HT-29 (cell line): ENCODE measurements at regions not wholly inside any gene's neighbourhood (a gene's known extent, or its start where the extent isn't known, plus 50 kb on each side); places are given as distances from the start of the nearest gene placed in this dataset.
A peak's percentile ranks its signal among the peaks of the same experiment; 100 is the strongest.

Source experiments
- DNase-seq: peaks from one replicate; pipeline ENCODE4 v3.0.0-alpha.2; 2015; ENCODE audit warnings: low spot score

- no peak for DNase-seq
These were observed 79.0 kb upstream of the TCF7L2 start for GRCh38 chr10:112871021-112871420.

DNA sequence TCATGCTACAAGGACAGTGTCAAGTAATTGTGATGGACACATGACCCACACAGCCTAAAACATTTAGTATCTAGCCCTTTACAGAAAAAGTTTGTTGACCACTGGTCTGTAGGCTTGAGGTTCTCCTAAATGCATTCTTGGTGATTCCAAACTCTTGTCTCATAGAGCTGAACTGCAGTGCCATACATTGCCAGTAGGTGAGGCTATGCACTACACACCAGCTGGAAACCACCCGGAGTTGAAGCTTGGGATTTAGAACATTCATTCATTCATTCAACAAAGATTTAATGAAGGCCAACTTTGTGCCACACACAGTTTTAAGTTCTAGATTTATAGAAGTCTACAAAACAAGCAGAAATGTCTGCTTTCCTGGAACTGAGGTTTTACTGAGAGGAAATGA, 77.3 kb upstream of the TCF7L2 start:
- DNase-seq, result peak; percentile 29

- DNase-seq, result no peak
These were observed 76.5 kb upstream of the TCF7L2 start for GRCh38 chr10:112873541-112873940.

DNA sequence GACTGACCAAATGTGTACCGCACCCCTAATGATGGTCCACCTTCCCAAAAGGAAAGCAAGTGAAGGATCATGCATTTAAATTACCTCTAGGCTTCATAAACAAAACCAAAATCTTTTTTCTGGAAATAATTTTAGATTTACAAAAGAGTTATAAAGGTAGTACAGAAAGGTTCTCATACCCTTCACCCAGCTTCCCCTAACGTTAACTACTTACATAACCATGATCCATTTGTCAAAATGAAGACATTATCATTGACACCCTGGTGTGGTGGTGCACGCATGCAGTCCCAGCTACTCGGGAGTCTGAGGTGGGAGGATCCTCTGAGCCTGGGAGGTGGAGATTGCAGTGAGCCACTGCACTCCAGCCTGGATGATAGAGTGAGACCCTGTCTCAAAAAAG, 75.1 kb upstream of the TCF7L2 start:
- no peak for DNase-seq

GRCh38 chr10:112875476-112876267, 74.4 kb upstream of the TCF7L2 start:
- DNase-seq, result peak; percentile 64

- DNase-seq, result no peak
These were observed 69.2 kb upstream of the TCF7L2 start for GRCh38 chr10:112880633-112881530.

DNA sequence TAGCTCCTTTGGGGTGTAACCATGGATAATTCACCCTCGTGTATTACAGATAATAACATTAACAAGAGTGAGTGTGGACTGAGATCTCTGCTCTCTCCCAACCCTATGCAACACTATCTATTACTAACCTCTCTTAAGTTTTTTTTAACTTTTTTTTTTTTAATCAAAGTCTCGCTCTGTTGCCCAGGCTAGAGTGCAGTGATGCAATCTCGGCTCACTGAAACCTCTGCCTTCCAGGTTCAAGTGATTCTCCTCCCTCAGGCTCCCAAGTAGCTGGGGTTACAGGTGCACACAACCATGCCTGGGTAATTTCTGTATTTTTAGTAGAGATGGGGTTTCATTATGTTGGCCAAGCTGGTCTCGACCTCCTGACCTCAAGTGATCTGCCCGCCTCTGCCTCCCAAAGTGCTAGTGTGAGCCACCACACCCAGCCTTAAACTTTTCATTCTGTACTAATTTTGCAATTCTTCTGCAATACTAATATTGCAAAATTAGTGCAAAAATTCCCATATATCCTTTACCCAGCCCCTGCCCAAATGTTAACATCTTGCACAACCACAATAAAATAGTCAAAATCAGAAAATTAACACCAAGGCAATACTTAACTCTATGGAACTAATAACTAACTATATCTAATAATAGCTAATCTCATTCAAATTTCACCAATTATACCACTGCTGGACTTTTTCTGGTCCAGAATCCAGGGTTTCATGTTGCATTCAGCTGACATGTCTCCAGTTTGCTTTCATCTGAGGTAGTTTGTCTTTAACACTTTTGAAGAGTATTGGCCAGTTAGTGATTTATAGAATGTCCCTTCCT, 66.5 kb upstream of the TCF7L2 start:
- DNase-seq, result no peak

- DNase-seq, result no peak
These were observed 65.9 kb upstream of the TCF7L2 start for GRCh38 chr10:112884179-112884504.

DNA sequence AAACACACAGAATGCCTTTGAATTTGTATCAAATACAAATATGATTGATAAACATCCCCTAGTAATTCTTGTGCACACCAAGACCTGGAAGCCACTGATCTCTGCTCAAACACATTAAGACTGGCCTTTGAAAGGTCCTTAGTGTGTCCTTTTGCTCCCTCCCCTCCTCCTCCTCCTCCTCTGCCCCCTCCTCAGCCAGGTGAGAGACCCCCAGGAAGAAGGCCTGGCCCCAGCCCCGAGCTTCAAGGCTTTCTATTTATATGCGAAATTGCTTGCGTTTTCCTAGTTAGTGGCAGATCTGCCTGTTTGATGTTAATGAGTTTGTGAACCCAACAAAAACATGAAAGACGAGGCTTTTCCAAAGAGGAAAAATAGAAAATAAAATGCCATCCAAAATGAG, 63.6 kb upstream of the TCF7L2 start:
- DNase-seq, result no peak

DNA sequence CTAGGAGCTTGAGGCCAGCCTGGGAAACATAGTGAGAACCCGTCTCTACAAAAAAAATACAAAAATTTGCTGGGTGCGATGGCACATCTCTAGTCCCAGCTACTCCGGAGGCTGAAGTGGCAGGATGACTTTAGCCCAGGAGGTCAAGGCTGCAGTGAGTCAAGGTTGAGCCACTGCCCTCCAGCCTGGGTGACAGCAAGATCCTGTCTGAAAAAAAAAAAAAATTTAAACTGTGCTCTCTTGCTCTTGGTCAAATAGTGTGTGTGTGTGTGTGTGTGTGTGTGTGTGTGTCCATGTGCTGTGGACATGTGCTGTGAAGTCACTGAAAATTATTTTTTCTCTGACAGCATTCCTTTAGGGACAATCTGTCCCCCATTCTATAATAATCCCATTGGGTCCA, 62.1 kb upstream of the TCF7L2 start:
- DNase-seq, result no peak

DNA sequence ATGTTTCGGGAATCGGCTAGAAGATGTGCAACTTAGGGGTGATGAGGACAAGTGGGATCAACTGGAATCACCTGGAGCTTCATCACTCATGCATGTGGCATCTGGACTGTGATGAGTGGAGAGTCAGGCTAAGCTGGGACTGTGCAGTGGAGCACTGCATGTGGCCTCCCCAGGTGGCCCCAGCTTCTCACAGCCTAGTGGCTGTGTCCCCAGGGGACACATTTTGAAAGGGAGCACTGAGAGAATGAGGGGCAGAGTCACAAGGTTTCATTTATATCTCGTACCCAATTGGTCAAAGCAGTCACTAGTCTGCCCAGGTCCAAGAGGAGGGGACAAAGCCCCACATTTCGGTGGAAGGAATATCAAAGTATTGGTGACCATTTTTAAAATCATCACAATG, 54.8 kb upstream of the TCF7L2 start:
- DNase-seq, result no peak

DNA sequence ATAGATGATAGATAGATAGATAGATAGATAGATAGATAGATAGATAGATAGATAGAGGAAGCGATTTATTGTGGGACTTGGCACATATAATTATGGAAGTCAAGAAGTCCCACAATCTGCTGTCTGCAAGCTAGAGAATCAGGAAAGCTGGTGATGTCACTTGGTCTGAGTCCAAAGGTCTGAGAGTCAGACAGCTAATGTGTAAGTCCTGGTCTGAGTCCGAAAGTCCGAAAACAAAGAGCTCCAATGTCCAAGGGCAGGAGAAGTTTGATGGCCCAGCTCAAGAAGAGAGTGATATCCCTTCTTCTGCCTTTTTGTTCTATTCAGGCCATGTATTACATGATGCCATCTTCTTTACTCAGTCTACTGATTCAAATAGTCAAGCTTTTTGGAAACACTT, 53.8 kb upstream of the TCF7L2 start:
- no peak for DNase-seq

DNA sequence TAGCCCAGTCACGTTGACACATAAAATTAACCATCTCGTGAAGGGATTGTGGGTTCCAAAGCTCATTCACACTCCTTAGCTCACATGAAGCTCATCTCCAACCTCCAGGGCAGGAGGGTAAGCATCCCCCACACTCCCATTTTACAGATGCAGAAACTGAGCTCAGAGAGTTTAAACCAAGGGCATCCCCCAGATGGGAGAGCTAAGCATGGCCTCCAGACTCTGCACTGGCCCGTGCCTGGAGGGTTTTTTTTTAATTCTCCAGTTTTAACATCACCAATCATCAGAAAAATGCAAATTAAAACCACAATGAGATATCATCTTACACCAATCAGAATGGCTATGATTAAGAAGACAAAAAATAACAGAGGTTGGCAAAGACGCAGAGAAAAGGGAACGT, 53.3 kb upstream of the TCF7L2 start:
- no peak for DNase-seq

GRCh38 chr10:112898540-112899390, 51.3 kb upstream of the TCF7L2 start:
- DNase-seq, result peak; percentile 77

- DNase-seq, result no peak
These were observed 50.5 kb upstream of the TCF7L2 start for GRCh38 chr10:112899391-112900065.
